GM23248 (cell line): ENCODE measurements at regions not wholly inside any gene's neighbourhood (a gene's known extent, or its start where the extent isn't known, plus 50 kb on each side); places are given as distances from the start of the nearest gene placed in this dataset.

Source experiments
- DNase-seq: peaks from one replicate; pipeline ENCODE4 v3.0.0-alpha.2; 2015
- H2AFZ ChIP-seq: fragments of 200-600 bp; sonication (generic); 2 replicates; pipeline ENCODE4 v1.6.1; 2016; ENCODE audit warnings: antibody characterized with exemption
- H3F3A ChIP-seq: fragments of 200-600 bp; sonication (generic); 2 replicates; pipeline ENCODE4 v1.6.1; 2016; ENCODE audit warnings: mild to moderate bottlenecking, antibody characterized with exemption, mixed run types; ENCODE audit not compliant: insufficient read depth
- H3K27ac ChIP-seq: fragments of 200-600 bp; sonication (generic); 2 replicates; pipeline ENCODE4 v1.5.1; 2016; ENCODE audit warnings: mild to moderate bottlenecking
- H3K27me3 ChIP-seq: fragments of 200-600 bp; sonication (generic); replicated peaks from 2 replicates; pipeline ENCODE4 v1.6.1; 2016; ENCODE audit warnings: mild to moderate bottlenecking; ENCODE audit not compliant: insufficient read depth
- H3K36me3 ChIP-seq: fragments of 200-600 bp; sonication (generic); 2 replicates; pipeline ENCODE4 v1.6.1; 2016; ENCODE audit warnings: low read depth, mild to moderate bottlenecking
- H3K4me1 ChIP-seq: fragments of 200-600 bp; sonication (generic); 2 replicates; pipeline ENCODE4 v1.6.1; 2016; ENCODE audit warnings: mild to moderate bottlenecking; ENCODE audit not compliant: insufficient read depth
- H3K4me2 ChIP-seq: fragments of 200-600 bp; sonication (generic); one replicate; pipeline ENCODE4 v1.6.1; 2016; ENCODE audit warnings: mild to moderate bottlenecking; ENCODE audit not compliant: unreplicated experiment
- H3K4me3 ChIP-seq: fragments of 200-600 bp; sonication (generic); 2 replicates; pipeline ENCODE4 v1.5.1; 2016; ENCODE audit warnings: mild to moderate bottlenecking
- H3K79me2 ChIP-seq: fragments of 200-600 bp; sonication (generic); 2 replicates; pipeline ENCODE4 v1.6.1; 2016; ENCODE audit warnings: mild to moderate bottlenecking; ENCODE audit not compliant: insufficient read depth
- H3K9ac ChIP-seq: fragments of 200-600 bp; sonication (generic); 2 replicates; pipeline ENCODE4 v1.6.1; 2016; ENCODE audit warnings: mild to moderate bottlenecking
- H3K9me2 ChIP-seq: fragments of 200-600 bp; sonication (generic); 2 replicates; pipeline ENCODE4 v1.6.1; 2016; ENCODE audit warnings: mixed run types, mild to moderate bottlenecking, moderate library complexity; ENCODE audit not compliant: insufficient read depth
- H3K9me3 ChIP-seq: fragments of 200-600 bp; sonication (generic); one replicate; pipeline ENCODE4 v1.6.1; 2017; ENCODE audit warnings: low read depth
- H4K20me1 ChIP-seq: fragments of 200-600 bp; sonication (generic); 2 replicates; pipeline ENCODE4 v1.6.0; 2016; ENCODE audit not compliant: insufficient read depth
- EZH2 ChIP-seq: fragments of 200-600 bp; sonication (generic); IDR thresholded peaks from 2 replicates; pipeline ENCODE4 v1.6.1; 2018; ENCODE audit warnings: antibody characterized with exemption, mild to moderate bottlenecking; ENCODE audit not compliant: insufficient read depth, poor library complexity, severe bottlenecking
- EZH2phosphoT487 ChIP-seq: fragments of 200-600 bp; sonication (generic); IDR thresholded peaks from 2 replicates; pipeline ENCODE4 v1.6.1; 2018; ENCODE audit warnings: antibody characterized with exemption, moderate library complexity, mild to moderate bottlenecking, low read depth; ENCODE audit not compliant: insufficient read depth
- WGBS, 2 experiments: methylation state at CpG; one replicate each; pipeline ENCODE4 v1.1.6; 2015 to 2017; ENCODE audit warnings: low lambda C conversion rate in 2 of 2, low coverage in 1 of 2; ENCODE audit errors: missing lambda C conversion rate in 2 of 2; 5-methylcytosine and 5-hydroxymethylcytosine counted together
- in situ Hi-C: fragments of 300-500 bp; cut with MboI; formaldehyde crosslinking; loops from 2 replicates; pipeline ENCODE4 v1.15.0; 2020

DNA sequence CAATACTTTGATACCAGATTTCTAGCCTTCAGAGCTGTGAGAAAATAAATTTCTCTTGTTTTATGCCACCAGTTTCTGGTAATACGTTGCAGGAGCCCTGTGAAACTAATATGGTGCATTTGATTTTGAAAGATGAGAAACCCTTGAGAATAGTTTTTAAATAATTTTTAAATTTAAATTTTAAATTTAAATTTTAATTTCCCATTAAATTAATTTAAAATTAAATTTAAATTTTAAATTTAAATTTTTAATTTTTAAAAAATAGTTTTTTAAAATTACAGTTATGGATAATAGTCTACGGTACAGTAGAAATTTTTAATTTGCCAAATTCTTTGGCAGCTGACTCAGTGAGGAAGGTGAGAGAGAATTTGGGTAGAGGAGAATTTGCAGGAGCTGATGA is 68.6 kb upstream of the SLC24A3 start:
- H3K27me3 ChIP-seq, result no peaks in the 10 kb centered on the region
- H3K4me2 ChIP-seq, result no peak overlapping the region
- no peak overlapping the region for H3K9ac ChIP-seq
- no peak overlapping the region for H2AFZ ChIP-seq
- no peaks in the 10 kb centered on the region for H3F3A ChIP-seq
- no peak overlapping the region for H3K27ac ChIP-seq
- H3K9me2 ChIP-seq, result no peaks in the 10 kb centered on the region
- H4K20me1 ChIP-seq, result no peaks in the 10 kb centered on the region
- H3K9me3 ChIP-seq, result no peaks in the 10 kb centered on the region
- H3K4me1 ChIP-seq, result no peaks in the 10 kb centered on the region
- no peak overlapping the region for H3K4me3 ChIP-seq
- no peak for DNase-seq
- no peaks in the 10 kb centered on the region for H3K79me2 ChIP-seq
- in situ Hi-C loops, result no loop called here
- no peak for TF ChIP-seq EZH2phosphoT487
- TF ChIP-seq EZH2, result no peak
- no peaks in the 10 kb centered on the region for H3K36me3 ChIP-seq
- 35% methylated on average over 2 of the region's 2 CpGs for WGBS, 2 experiments

DNA sequence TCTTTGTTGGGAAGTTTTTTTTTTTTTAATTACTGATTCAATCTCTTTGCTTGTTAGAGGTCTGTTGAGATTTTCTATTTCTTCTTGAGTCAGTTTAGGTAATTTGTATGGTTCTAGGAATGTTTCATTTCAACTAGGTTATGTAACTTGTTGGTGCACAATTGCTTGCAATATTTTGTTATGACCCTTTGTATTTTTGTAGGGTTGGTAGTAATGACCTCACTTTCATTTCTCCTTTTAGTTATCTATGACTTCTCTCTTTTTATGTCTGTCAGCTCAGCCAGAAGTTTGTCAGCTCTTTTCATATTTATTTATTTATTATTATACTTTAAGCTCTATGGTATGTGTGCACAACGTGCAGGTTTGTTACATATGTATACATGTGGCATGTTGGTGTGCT is 51.1 kb upstream of the SLC24A3 start:
- H3K27ac ChIP-seq, result no peak overlapping the region
- no peak overlapping the region for H3K4me2 ChIP-seq
- no peaks in the 10 kb centered on the region for H3K4me1 ChIP-seq
- 86 to 90% methylated on average over 1 of the region's 1 CpG for WGBS, 2 experiments
- no peak overlapping the region for H3K4me3 ChIP-seq
- no peak for DNase-seq
- no peaks in the 10 kb centered on the region for H4K20me1 ChIP-seq
- in situ Hi-C loops, result no loop called here
- H3K36me3 ChIP-seq, result no peaks in the 10 kb centered on the region
- no peaks in the 10 kb centered on the region for H3K9me3 ChIP-seq
- H2AFZ ChIP-seq, result no peak overlapping the region
- TF ChIP-seq EZH2phosphoT487 (no peak), EZH2 (no peak)
- no peaks in the 10 kb centered on the region for H3K27me3 ChIP-seq
- H3K79me2 ChIP-seq, result no peaks in the 10 kb centered on the region
- no peaks in the 10 kb centered on the region for H3K9me2 ChIP-seq
- no peaks in the 10 kb centered on the region for H3F3A ChIP-seq
- H3K9ac ChIP-seq, result no peak overlapping the region
